Tibial nerve (tissue), 4 donors: ENCODE measurements at regions not wholly inside any gene's neighbourhood (a gene's known extent, or its start where the extent isn't known, plus 50 kb on each side); places are given as distances from the start of the nearest gene placed in this dataset.
A peak's percentile ranks its signal among the peaks of the same experiment; 100 is the strongest.
"Not testable (repeated sequence)": the region's sequence is repeated elsewhere in the genome, so short reads cannot be mapped to it uniquely, and the experiment has no call there.

ENCODE experiments used
- DNase-seq, 2 donors: peaks; one replicate each; pipeline ENCODE4 v3.0.0-alpha.2; 2019; ENCODE audit warnings: low spot score in 2 of 2
- H3K27ac ChIP-seq, 4 donors: fragments of 200-600 bp; sonication (generic) in 3 of 4; one replicate each; pipeline ENCODE4 v1.5.1; 2017 to 2019; ENCODE audit warnings: mild to moderate bottlenecking in 1 of 4
- H3K27me3 ChIP-seq, 2 donors: fragments of 200-600 bp; sonication (generic) in 1 of 2; one replicate each; pipeline versions ENCODE4 v1.5.1 to v1.6.0; 2017 to 2019
- H3K36me3 ChIP-seq, 3 donors: fragments of 200-600 bp; sonication (generic); one replicate each; pipeline ENCODE4 v1.5.1; 2018 to 2019
- H3K4me1 ChIP-seq, 4 donors: fragments of 200-600 bp; sonication (generic) in 3 of 4; one replicate each; pipeline ENCODE4 v1.5.1; 2017 to 2019
- H3K4me3 ChIP-seq, 4 donors: fragments of 200-600 bp; sonication (generic) in 3 of 4; one replicate each; pipeline ENCODE4 v1.5.1; 2017 to 2019; ENCODE audit warnings: mild to moderate bottlenecking in 1 of 4, moderate library complexity in 1 of 4
- H3K9me3 ChIP-seq, 4 donors: fragments of 200-600 bp; sonication (generic) in 3 of 4; one replicate each; pipeline ENCODE4 v1.5.1; 2017 to 2019
- EP300 ChIP-seq, 2 donors: sonication (generic); formaldehyde crosslinking; IDR thresholded peaks; one replicate each; pipeline ENCODE4 v1.6.1; 2017; ENCODE audit warnings: antibody characterized with exemption in 2 of 2, mild to moderate bottlenecking in 1 of 2
- POLR2A ChIP-seq, 2 donors: fragments of 450-650 bp; IDR thresholded peaks; one replicate each; pipeline ENCODE4 v1.6.1; 2017; ENCODE audit warnings: antibody characterized with exemption in 2 of 2, mild to moderate bottlenecking in 2 of 2, moderate library complexity in 2 of 2
- WGBS, 2 donors: methylation state at CpG; one replicate each; pipeline ENCODE4 v1.1.5; 2018; 5-methylcytosine and 5-hydroxymethylcytosine counted together
- TF ChIP-seq, protein P1 (sequence below), 5 experiments: fragments of 200-600 bp in 3 of 5; fragments of 450-650 bp in 2 of 5; sonication (generic) in 3 of 5; IDR thresholded peaks; one replicate each; pipeline ENCODE4 v1.5.1; 2016 to 2019; ENCODE audit warnings: antibody characterized with exemption in 5 of 5, mild to moderate bottlenecking in 3 of 5, moderate library complexity in 2 of 5

GRCh38 chr9:75454891-75455290, 366.6 kb downstream of the OSTF1 start:
- H3K27me3 ChIP-seq, result no peaks in the 10 kb centered on the region
- no peaks in the 10 kb centered on the region for H3K9me3 ChIP-seq
- peaks cover 0 to 46% (median 9%) of the 10 kb centered on the region in 4 donors for H3K4me1 ChIP-seq
- H3K36me3 ChIP-seq, result no peaks in the 10 kb centered on the region
- 95 to 97% methylated on average over 2 of the region's 2 CpGs for WGBS, 2 donors
- TF ChIP-seq POLR2A (IDR thresholded peaks at IDR 0.05) (no peak), EP300 (IDR thresholded peaks at IDR 0.05) (no peak)
- TF ChIP-seq, protein P1, sequence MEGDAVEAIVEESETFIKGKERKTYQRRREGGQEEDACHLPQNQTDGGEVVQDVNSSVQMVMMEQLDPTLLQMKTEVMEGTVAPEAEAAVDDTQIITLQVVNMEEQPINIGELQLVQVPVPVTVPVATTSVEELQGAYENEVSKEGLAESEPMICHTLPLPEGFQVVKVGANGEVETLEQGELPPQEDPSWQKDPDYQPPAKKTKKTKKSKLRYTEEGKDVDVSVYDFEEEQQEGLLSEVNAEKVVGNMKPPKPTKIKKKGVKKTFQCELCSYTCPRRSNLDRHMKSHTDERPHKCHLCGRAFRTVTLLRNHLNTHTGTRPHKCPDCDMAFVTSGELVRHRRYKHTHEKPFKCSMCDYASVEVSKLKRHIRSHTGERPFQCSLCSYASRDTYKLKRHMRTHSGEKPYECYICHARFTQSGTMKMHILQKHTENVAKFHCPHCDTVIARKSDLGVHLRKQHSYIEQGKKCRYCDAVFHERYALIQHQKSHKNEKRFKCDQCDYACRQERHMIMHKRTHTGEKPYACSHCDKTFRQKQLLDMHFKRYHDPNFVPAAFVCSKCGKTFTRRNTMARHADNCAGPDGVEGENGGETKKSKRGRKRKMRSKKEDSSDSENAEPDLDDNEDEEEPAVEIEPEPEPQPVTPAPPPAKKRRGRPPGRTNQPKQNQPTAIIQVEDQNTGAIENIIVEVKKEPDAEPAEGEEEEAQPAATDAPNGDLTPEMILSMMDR (IDR thresholded peaks at IDR 0.05), result no peak
- H3K4me3 ChIP-seq, result no peak overlapping the region
- H3K27ac ChIP-seq, result peak overlapping the region in 1 of 4 donors; percentile 60
- no peak for DNase-seq

- DNase-seq, result peak in 1 of 2 donors; percentile 64
- Histone ChIP-seq H3K27ac (peak overlapping the region in 1 of 4 donors; percentile 60), H3K4me1 (peaks cover 0 to 40% (median 9%) of the 10 kb centered on the region in 4 donors), H3K4me3 (no peak overlapping the region), H3K9me3 (no peaks in the 10 kb centered on the region), H3K36me3 (no peaks in the 10 kb centered on the region), H3K27me3 (no peaks in the 10 kb centered on the region)
- TF ChIP-seq EP300 (IDR thresholded peaks at IDR 0.05), result peak in 1 of 2 donors; percentile 60
- TF ChIP-seq, protein P1 (IDR thresholded peaks at IDR 0.05), result no peak
- no peak for TF ChIP-seq POLR2A (IDR thresholded peaks at IDR 0.05)
- WGBS, 2 donors, result 19 to 35% methylated on average over 1 of the region's 1 CpG
Observed at GRCh38 chr9:75455444-75455921, 367.2 kb downstream of the OSTF1 start.

GRCh38 chr9:75456698-75457097, 368.4 kb downstream of the OSTF1 start:
- TF ChIP-seq, protein P1 (IDR thresholded peaks at IDR 0.05), result no peak
- no peak for TF ChIP-seq POLR2A (IDR thresholded peaks at IDR 0.05)
- TF ChIP-seq EP300 (IDR thresholded peaks at IDR 0.05), result no peak
- Histone ChIP-seq H3K4me1 (peaks cover 0 to 32% (median 9%) of the 10 kb centered on the region in 4 donors), H3K9me3 (no peaks in the 10 kb centered on the region), H3K36me3 (no peaks in the 10 kb centered on the region), H3K4me3 (no peak overlapping the region), H3K27ac (no peak overlapping the region), H3K27me3 (no peaks in the 10 kb centered on the region)
- no peak for DNase-seq

- no peak overlapping the region for H3K27ac ChIP-seq
- DNase-seq, result no peak
- 85 to 87% methylated on average over 6 of the region's 6 CpGs for WGBS, 2 donors
Observed at GRCh38 chr9:75457474-75458011, 369.2 kb downstream of the OSTF1 start.

GRCh38 chr9:75459311-75459710, 371.0 kb downstream of the OSTF1 start:
- H3K27ac ChIP-seq, DNase-seq, H3K27me3 ChIP-seq, H3K9me3 ChIP-seq, H3K4me3 ChIP-seq, H3K36me3 ChIP-seq: not testable (repeated sequence)
- H3K4me1 ChIP-seq, result peaks cover 0 to 20% (median 9%) of the 10 kb centered on the region in 4 donors
- 65 to 79% methylated on average over 4 of the region's 4 CpGs for WGBS, 2 donors

More at GRCh38 chr9:75457474-75458011, 369.2 kb downstream of the OSTF1 start:
- Histone ChIP-seq H3K27me3 (no peaks in the 10 kb centered on the region), H3K36me3 (no peaks in the 10 kb centered on the region), H3K9me3 (no peaks in the 10 kb centered on the region), H3K4me3 (no peak overlapping the region), H3K4me1 (peaks cover 0 to 24% (median 9%) of the 10 kb centered on the region in 4 donors)
- TF ChIP-seq POLR2A (IDR thresholded peaks at IDR 0.05) (no peak), EP300 (IDR thresholded peaks at IDR 0.05) (no peak)
- TF ChIP-seq, protein P1 (IDR thresholded peaks at IDR 0.05), result no peak
